ENCODE measurements at regions not wholly inside any gene's neighbourhood (a gene's known extent, or its start where the extent isn't known, plus 50 kb on each side); places are given as distances from the start of the nearest gene placed in this dataset.

GRCh38 chr5:17425385-17426070 is 72.5 kb upstream of the TAF11L2 start:
- no peak for TF ChIP-seq CTCF (IDR thresholded peaks at IDR 0.05)
- no peak for TF ChIP-seq POLR2A (IDR thresholded peaks at IDR 0.05)
